ENCODE measurements at regions not wholly inside any gene's neighbourhood (a gene's known extent, or its start where the extent isn't known, plus 50 kb on each side); places are given as distances from the start of the nearest gene placed in this dataset.

DNA sequence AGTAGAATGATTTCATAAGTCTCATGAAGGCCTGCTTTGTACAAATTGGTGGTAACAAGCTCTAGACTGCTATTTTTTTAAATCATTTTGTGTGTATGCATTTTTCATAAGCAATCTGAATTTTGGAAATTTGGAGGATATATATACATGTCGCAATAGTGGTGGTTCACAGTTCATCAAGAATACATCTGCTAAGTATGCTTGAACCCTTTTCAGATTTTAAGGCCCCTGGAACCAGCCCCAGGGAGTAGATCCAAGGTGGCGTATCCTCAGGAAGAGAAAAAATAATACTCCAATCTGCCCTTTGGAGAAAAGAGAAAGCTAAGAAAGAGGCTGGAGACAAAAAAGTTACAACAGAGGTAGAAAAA lies 141.6 kb downstream of the HINT1 start:
- Histone ChIP-seq H3K27me3 (replicated peaks in 2 of 5; ENCODE audit: control insufficient read depth in 4 of 5, insufficient read depth in 5 of 5, low read length in 4 of 5) (no peaks in the 10 kb centered on the region), H3K4me1 (ENCODE audit: control extremely low read depth in 1 of 4, control insufficient read depth in 4 of 4, insufficient read depth in 4 of 4, low read length in 3 of 4) (peaks cover 0 to 21% (median 15%) of the 10 kb centered on the region in 4 experiments), H3K27ac (ENCODE audit: insufficient read depth in 1 of 2, low read depth in 1 of 2, low read length in 2 of 2, poor library complexity in 1 of 2, severe bottlenecking in 2 of 2) (no peak overlapping the region), H3K4me3 (ENCODE audit: control insufficient read depth in 1 of 7, extremely low read depth in 1 of 7, insufficient read depth in 4 of 7, low read depth in 2 of 7, low read length in 6 of 7) (no peak overlapping the region), H3K36me3 (ENCODE audit: control insufficient read depth in 4 of 4, insufficient read depth in 4 of 4, low read length in 3 of 4) (no peaks in the 10 kb centered on the region), H3K9me3 (ENCODE audit: control extremely low read depth in 1 of 5, control insufficient read depth in 4 of 5, insufficient read depth in 2 of 5, low read depth in 1 of 5, low read length in 4 of 5) (no peaks in the 10 kb centered on the region)
- WGBS (ENCODE audit: insufficient coverage) = 92% methylated on average over 2 of the region's 2 CpGs
- POLR2A ChIA-PET = no interaction called here
- no peak for DNase-seq
- CTCF ChIA-PET = no interaction called here

DNA sequence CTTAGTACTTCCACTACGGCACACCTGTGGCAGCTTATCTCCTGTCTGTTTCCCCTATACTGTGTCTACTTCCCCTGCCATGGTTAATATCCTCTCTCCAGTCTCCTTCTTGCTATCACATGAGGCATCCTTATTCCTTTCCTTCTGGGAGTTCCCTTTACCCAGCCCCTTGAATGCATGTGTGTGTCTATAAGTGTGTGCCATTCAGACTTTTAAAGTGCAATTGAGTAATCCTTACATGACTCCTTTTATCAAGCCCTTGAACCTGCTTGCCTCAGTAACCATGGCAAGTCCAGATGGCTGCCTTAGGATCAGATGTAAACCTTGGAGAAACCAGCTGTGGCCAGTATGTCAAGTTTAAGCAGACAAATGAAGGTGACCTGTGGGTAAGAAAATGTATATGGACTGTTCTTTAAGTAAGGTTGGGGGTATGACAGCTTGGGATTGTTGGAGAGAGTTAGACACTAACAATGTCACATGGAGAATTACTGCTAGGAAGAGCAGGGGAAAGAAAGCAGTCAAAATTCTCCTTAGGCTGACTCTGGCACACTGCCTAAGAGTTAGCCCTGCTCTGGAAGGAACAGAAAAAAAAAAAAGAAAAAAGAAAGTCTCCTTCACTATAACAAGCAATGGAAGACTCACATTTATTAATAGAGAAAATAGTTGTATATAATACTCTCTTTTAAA lies 142.1 kb downstream of the HINT1 start:
- peaks cover 0 to under 1% (median 0%) of the 10 kb centered on the region in 5 experiments for H3K9me3 ChIP-seq (ENCODE audit: control extremely low read depth in 1 of 5, control insufficient read depth in 4 of 5, insufficient read depth in 2 of 5, low read depth in 1 of 5, low read length in 4 of 5)
- no peaks in the 10 kb centered on the region for H3K36me3 ChIP-seq (ENCODE audit: control insufficient read depth in 4 of 4, insufficient read depth in 4 of 4, low read length in 3 of 4)
- ChIA-PET POLR2A (no interaction called here), CTCF (no interaction called here)
- DNase-seq = no peak
- H3K27ac ChIP-seq (ENCODE audit: insufficient read depth in 1 of 2, low read depth in 1 of 2, low read length in 2 of 2, poor library complexity in 1 of 2, severe bottlenecking in 2 of 2) = no peak overlapping the region
- H3K27me3 ChIP-seq (replicated peaks in 2 of 5; ENCODE audit: control insufficient read depth in 4 of 5, insufficient read depth in 5 of 5, low read length in 4 of 5) = no peaks in the 10 kb centered on the region
- H3K4me1 ChIP-seq (ENCODE audit: control extremely low read depth in 1 of 4, control insufficient read depth in 4 of 4, insufficient read depth in 4 of 4, low read length in 3 of 4) = peaks cover 0 to 21% (median 15%) of the 10 kb centered on the region in 4 experiments
- no peak overlapping the region for H3K4me3 ChIP-seq (ENCODE audit: control insufficient read depth in 1 of 7, extremely low read depth in 1 of 7, insufficient read depth in 4 of 7, low read depth in 2 of 7, low read length in 6 of 7)
- WGBS (ENCODE audit: insufficient coverage) = 100% methylated on average over 1 of the region's 1 CpG

DNA sequence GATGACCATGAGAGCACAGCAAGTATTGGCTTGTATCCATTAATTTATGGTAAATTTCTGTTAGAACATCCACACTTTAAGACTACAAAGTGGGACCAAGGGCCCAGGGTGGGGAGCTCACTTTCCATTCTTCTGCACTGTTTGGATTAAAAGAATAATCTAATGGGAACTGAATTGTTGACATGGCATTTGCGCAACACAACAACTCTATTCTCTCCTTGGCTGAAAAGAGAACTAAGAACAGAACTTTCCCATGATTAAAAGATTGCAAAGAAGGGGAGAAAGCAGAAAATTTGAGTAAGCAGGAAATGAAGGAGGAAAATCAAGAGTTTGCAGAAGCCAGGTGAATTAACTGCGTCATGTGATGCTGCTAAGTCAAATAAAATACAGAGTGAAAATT lies 143.4 kb downstream of the HINT1 start:
- WGBS (ENCODE audit: insufficient coverage) = 73% methylated on average over 1 of the region's 2 CpGs
- no peaks in the 10 kb centered on the region for H3K36me3 ChIP-seq (ENCODE audit: control insufficient read depth in 4 of 4, insufficient read depth in 4 of 4, low read length in 3 of 4)
- peaks cover 0 to 2% (median 0%) of the 10 kb centered on the region in 5 experiments for H3K9me3 ChIP-seq (ENCODE audit: control extremely low read depth in 1 of 5, control insufficient read depth in 4 of 5, insufficient read depth in 2 of 5, low read depth in 1 of 5, low read length in 4 of 5)
- H3K4me1 ChIP-seq (ENCODE audit: control extremely low read depth in 1 of 4, control insufficient read depth in 4 of 4, insufficient read depth in 4 of 4, low read length in 3 of 4) = peaks cover 0 to 21% (median 15%) of the 10 kb centered on the region in 4 experiments
- no peak overlapping the region for H3K27ac ChIP-seq (ENCODE audit: insufficient read depth in 1 of 2, low read depth in 1 of 2, low read length in 2 of 2, poor library complexity in 1 of 2, severe bottlenecking in 2 of 2)
- ChIA-PET POLR2A (no interaction called here), CTCF (no interaction called here)
- H3K4me3 ChIP-seq (ENCODE audit: control insufficient read depth in 1 of 7, extremely low read depth in 1 of 7, insufficient read depth in 4 of 7, low read depth in 2 of 7, low read length in 6 of 7) = no peak overlapping the region
- H3K27me3 ChIP-seq (replicated peaks in 2 of 5; ENCODE audit: control insufficient read depth in 4 of 5, insufficient read depth in 5 of 5, low read length in 4 of 5) = no peaks in the 10 kb centered on the region
- peak in 2 of 3 donors; percentile 3 to 18 for DNase-seq

DNA sequence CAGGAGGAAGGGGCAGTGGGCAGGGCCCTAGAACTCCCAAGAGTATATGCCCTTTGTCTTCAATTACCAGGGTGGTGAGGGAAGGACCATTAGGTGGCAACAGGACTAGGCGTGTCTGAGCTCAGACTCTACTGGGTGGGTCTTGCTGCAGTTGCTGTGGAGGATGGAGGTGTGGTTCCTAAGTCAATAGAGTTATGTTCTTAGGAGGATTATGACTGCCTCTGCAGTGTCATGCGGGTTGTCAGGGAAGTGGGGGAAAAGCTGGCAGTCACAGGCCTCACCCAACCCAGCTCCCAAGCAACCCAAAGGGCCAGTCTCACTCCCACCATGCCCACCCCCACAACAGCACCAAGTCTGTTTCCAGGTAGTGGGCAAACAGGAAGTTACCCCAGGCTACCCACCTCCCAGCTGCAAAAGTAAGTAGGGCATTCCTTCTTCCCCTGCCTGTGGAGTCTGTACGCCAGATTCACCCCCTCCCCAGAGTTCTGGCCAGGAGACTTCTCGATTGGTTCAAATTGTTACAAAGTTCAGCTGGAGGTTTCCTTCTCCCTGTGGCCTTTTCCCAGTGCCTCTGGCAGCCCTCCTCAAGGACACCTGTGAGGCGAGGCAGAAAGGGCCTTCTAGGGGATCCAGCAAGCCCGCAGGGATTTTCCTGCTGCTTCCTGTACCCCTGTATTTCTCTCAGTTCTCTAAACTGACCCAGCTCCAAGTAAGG lies 145.3 kb downstream of the HINT1 start:
- peaks cover 0 to 21% (median 15%) of the 10 kb centered on the region in 4 experiments for H3K4me1 ChIP-seq (ENCODE audit: control extremely low read depth in 1 of 4, control insufficient read depth in 4 of 4, insufficient read depth in 4 of 4, low read length in 3 of 4)
- POLR2A ChIA-PET = no interaction called here
- WGBS (ENCODE audit: insufficient coverage) = 64% methylated on average over 5 of the region's 6 CpGs

DNA sequence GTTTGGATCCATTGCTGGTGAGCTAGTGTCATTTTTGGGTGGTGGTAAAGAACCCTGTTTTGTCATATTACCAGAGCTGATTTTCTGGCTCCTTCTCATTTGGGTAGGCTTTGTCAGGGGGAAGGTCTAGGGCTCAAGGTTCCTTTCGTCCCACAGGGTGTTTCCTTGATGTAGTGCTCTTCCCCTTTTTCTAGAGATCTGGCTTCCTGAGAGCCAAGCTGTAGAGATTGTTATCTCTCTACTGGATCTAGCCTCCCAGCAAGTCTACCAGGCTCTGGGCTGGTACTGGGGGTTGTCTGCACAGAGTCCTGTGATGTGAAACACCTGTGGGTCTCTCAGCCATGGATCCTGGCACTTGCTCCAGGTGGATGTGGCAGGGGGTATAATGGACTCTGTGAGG lies 145.9 kb downstream of the HINT1 start:
- H3K4me1 ChIP-seq (ENCODE audit: control extremely low read depth in 1 of 4, control insufficient read depth in 4 of 4, insufficient read depth in 4 of 4, low read length in 3 of 4) = peaks cover 0 to 21% (median 15%) of the 10 kb centered on the region in 4 experiments
- H3K4me3 ChIP-seq (ENCODE audit: control insufficient read depth in 1 of 7, extremely low read depth in 1 of 7, insufficient read depth in 4 of 7, low read depth in 2 of 7, low read length in 6 of 7) = no peak overlapping the region
- DNase-seq = peak; percentile 35 to 58 (median 49)
- H3K9me3 ChIP-seq (ENCODE audit: control extremely low read depth in 1 of 5, control insufficient read depth in 4 of 5, insufficient read depth in 2 of 5, low read depth in 1 of 5, low read length in 4 of 5) = peaks cover 0 to 2% (median 0%) of the 10 kb centered on the region in 5 experiments
- H3K27me3 ChIP-seq (replicated peaks in 2 of 5; ENCODE audit: control insufficient read depth in 4 of 5, insufficient read depth in 5 of 5, low read length in 4 of 5) = no peaks in the 10 kb centered on the region
- no peak overlapping the region for H3K27ac ChIP-seq (ENCODE audit: insufficient read depth in 1 of 2, low read depth in 1 of 2, low read length in 2 of 2, poor library complexity in 1 of 2, severe bottlenecking in 2 of 2)
- H3K36me3 ChIP-seq (ENCODE audit: control insufficient read depth in 4 of 4, insufficient read depth in 4 of 4, low read length in 3 of 4) = no peaks in the 10 kb centered on the region
- CTCF ChIA-PET = no interaction called here
- POLR2A ChIA-PET = no interaction called here
- no CpG with 5 or more reads among the region's 1 CpG for WGBS (ENCODE audit: insufficient coverage)

More for the DNA sequence above, 145.3 kb downstream of the HINT1 start:
- CTCF ChIA-PET = no interaction called here
- Histone ChIP-seq H3K4me3 (ENCODE audit: control insufficient read depth in 1 of 7, extremely low read depth in 1 of 7, insufficient read depth in 4 of 7, low read depth in 2 of 7, low read length in 6 of 7) (peak overlapping the region in 1 of 7 experiments; percentile 6), H3K9me3 (ENCODE audit: control extremely low read depth in 1 of 5, control insufficient read depth in 4 of 5, insufficient read depth in 2 of 5, low read depth in 1 of 5, low read length in 4 of 5) (peaks cover 0 to 2% (median 0%) of the 10 kb centered on the region in 5 experiments), H3K27me3 (replicated peaks in 2 of 5; ENCODE audit: control insufficient read depth in 4 of 5, insufficient read depth in 5 of 5, low read length in 4 of 5) (no peaks in the 10 kb centered on the region), H3K36me3 (ENCODE audit: control insufficient read depth in 4 of 4, insufficient read depth in 4 of 4, low read length in 3 of 4) (no peaks in the 10 kb centered on the region), H3K27ac (ENCODE audit: insufficient read depth in 1 of 2, low read depth in 1 of 2, low read length in 2 of 2, poor library complexity in 1 of 2, severe bottlenecking in 2 of 2) (no peak overlapping the region)
- DNase-seq = peak; percentile 9 to 78 (median 67)

DNA sequence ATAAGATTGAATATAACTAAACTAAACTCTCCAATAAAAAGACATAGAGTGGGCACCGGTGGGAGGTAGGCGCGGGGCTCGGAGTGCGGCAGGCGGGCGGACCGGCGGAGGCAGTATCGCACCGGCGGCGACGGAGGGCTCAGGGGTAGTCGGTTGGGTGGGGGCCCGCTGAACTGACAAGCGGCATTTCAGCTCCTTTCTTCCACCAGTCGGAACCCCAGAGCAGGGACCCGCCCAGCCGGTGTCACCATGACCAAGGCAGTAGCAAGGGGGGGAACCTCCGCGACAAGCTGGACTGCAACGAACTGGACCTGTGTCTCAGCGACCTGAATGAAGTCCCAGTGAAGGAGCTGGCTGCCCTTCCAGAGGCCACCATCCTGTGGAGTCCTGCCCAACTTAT lies 156.7 kb downstream of the HINT1 start:
- CTCF ChIA-PET = no interaction called here
- Histone ChIP-seq H3K4me1 (ENCODE audit: control extremely low read depth in 1 of 4, control insufficient read depth in 4 of 4, insufficient read depth in 4 of 4, low read length in 3 of 4) (no peaks in the 10 kb centered on the region), H3K36me3 (ENCODE audit: control insufficient read depth in 4 of 4, insufficient read depth in 4 of 4, low read length in 3 of 4) (no peaks in the 10 kb centered on the region), H3K4me3 (ENCODE audit: control insufficient read depth in 1 of 7, extremely low read depth in 1 of 7, insufficient read depth in 4 of 7, low read depth in 2 of 7, low read length in 6 of 7) (no peak overlapping the region), H3K27me3 (replicated peaks in 2 of 5; ENCODE audit: control insufficient read depth in 4 of 5, insufficient read depth in 5 of 5, low read length in 4 of 5) (no peaks in the 10 kb centered on the region), H3K9me3 (ENCODE audit: control extremely low read depth in 1 of 5, control insufficient read depth in 4 of 5, insufficient read depth in 2 of 5, low read depth in 1 of 5, low read length in 4 of 5) (no peaks in the 10 kb centered on the region), H3K27ac (ENCODE audit: insufficient read depth in 1 of 2, low read depth in 1 of 2, low read length in 2 of 2, poor library complexity in 1 of 2, severe bottlenecking in 2 of 2) (no peak overlapping the region)
- DNase-seq = no peak
- 91% methylated on average over 15 of the region's 24 CpGs for WGBS (ENCODE audit: insufficient coverage)
- POLR2A ChIA-PET = no interaction called here

DNA sequence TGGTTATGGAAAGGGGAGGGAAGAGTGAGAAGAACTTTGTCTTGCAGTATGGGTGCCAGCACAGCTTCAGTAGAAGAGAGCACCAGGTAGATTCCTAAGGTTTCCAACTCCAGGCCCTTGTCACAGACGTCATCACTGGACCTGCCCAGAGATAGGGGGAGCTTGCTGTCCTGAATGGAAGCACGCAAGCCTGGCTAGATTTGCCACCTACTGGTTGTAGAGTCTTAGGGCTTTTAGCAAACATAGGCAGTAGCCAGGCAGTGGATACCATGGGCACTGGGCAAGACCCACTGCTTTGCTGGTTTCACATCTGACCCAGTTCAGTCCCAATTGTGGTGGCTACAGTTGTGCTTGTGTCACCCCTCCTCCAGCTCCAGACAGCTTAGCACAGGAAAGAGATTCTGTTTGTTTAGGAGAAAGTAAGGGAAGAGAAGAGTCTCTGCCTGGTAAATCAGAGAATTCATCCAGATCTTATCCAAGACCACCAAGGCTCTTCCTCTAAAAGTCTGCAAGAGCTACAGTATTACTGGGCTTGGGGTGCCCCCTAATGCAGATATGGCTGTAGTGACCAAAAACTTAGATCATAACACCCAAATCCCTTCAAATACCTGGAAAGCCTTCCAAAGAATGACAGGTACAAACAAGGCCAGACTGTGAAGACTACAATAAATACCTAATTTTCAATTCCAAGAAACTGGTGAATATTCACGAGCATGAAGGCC lies 158.9 kb downstream of the HINT1 start:
- no peak overlapping the region for H3K4me3 ChIP-seq (ENCODE audit: control insufficient read depth in 1 of 7, extremely low read depth in 1 of 7, insufficient read depth in 4 of 7, low read depth in 2 of 7, low read length in 6 of 7)
- H3K36me3 ChIP-seq (ENCODE audit: control insufficient read depth in 4 of 4, insufficient read depth in 4 of 4, low read length in 3 of 4) = no peaks in the 10 kb centered on the region
- DNase-seq = peak; percentile 12 to 38 (median 24)
- no peaks in the 10 kb centered on the region for H3K4me1 ChIP-seq (ENCODE audit: control extremely low read depth in 1 of 4, control insufficient read depth in 4 of 4, insufficient read depth in 4 of 4, low read length in 3 of 4)
- H3K27ac ChIP-seq (ENCODE audit: insufficient read depth in 1 of 2, low read depth in 1 of 2, low read length in 2 of 2, poor library complexity in 1 of 2, severe bottlenecking in 2 of 2) = no peak overlapping the region
- no peaks in the 10 kb centered on the region for H3K9me3 ChIP-seq (ENCODE audit: control extremely low read depth in 1 of 5, control insufficient read depth in 4 of 5, insufficient read depth in 2 of 5, low read depth in 1 of 5, low read length in 4 of 5)
- H3K27me3 ChIP-seq (replicated peaks in 2 of 5; ENCODE audit: control insufficient read depth in 4 of 5, insufficient read depth in 5 of 5, low read length in 4 of 5) = no peaks in the 10 kb centered on the region
- 67% methylated on average over 3 of the region's 3 CpGs for WGBS (ENCODE audit: insufficient coverage)
- ChIA-PET POLR2A (interaction anchor here (0.9 kb wide), 1 partner anchor 118 kb away, joined by 3 read pairs; no protein-coding TSS in a partner anchor), CTCF (interaction anchor here (0.8 to 1.9 kb wide), 6 partner anchors 10 to 1235 kb away, joined by 3 to 5 read pairs (median 4); no protein-coding TSS in a partner anchor)

Measured in common myeloid progenitor, CD34-positive (primary cell).